DND-41 (cell line): ENCODE measurements at regions not wholly inside any gene's neighbourhood (a gene's known extent, or its start where the extent isn't known, plus 50 kb on each side); places are given as distances from the start of the nearest gene placed in this dataset.

Experiments used
- ATAC-seq: fragments of 200-7000 bp; cut with Tn5 transposase; 3 replicates; pipeline ENCODE4 v1.9.1; 2021; ENCODE audit warnings: low read depth; ENCODE audit not compliant: insufficient read depth
- DNase-seq: peaks from one replicate; pipeline ENCODE4 v3.0.0-alpha.2; 2020
- H2AFZ ChIP-seq: 2 replicates; pipeline ENCODE4 v1.6.0; 2012; ENCODE audit warnings: low read depth, low read length
- H3K27ac ChIP-seq: 2 replicates; pipeline ENCODE4 v1.5.1; 2012; ENCODE audit warnings: low read length, inconsistent platforms
- H3K27me3 ChIP-seq: fragments of 200-600 bp; sonication (generic); 2 replicates; pipeline ENCODE4 v1.6.0; 2012; ENCODE audit warnings: low read length, mild to moderate bottlenecking, inconsistent platforms; ENCODE audit not compliant: insufficient read depth, poor library complexity
- H3K36me3 ChIP-seq: 2 replicates; pipeline ENCODE4 v1.5.1; 2012; ENCODE audit warnings: low read length, inconsistent platforms; ENCODE audit not compliant: insufficient read depth
- H3K4me1 ChIP-seq: 2 replicates; pipeline ENCODE4 v1.5.1; 2012; ENCODE audit warnings: mild to moderate bottlenecking, low read length; ENCODE audit not compliant: insufficient read depth
- H3K4me2 ChIP-seq: 2 replicates; pipeline ENCODE4 v1.6.0; 2012; ENCODE audit warnings: mild to moderate bottlenecking, moderate library complexity, low read length, inconsistent platforms; ENCODE audit not compliant: insufficient read depth
- H3K4me3 ChIP-seq, 2 experiments: fragments of 200-600 bp in 1 of 2; shearing (Covaris generic) in 1 of 2; 2 replicates each; pipeline ENCODE4 v1.5.1; 2012 to 2016; ENCODE audit warnings: inconsistent platforms in 2 of 2, low read length in 2 of 2, mild to moderate bottlenecking in 2 of 2, low read depth in 1 of 2, moderate library complexity in 1 of 2
- H3K79me2 ChIP-seq: 2 replicates; pipeline ENCODE4 v1.6.0; 2012; ENCODE audit warnings: low read length, inconsistent platforms; ENCODE audit not compliant: insufficient read depth
- H3K9ac ChIP-seq: 2 replicates; pipeline ENCODE4 v1.6.0; 2012; ENCODE audit warnings: low read depth, mild to moderate bottlenecking, inconsistent platforms, low read length, moderate library complexity
- H3K9me3 ChIP-seq: 2 replicates; pipeline ENCODE4 v1.5.1; 2012; ENCODE audit warnings: low read length, moderate library complexity, mild to moderate bottlenecking, inconsistent platforms; ENCODE audit not compliant: insufficient read depth, severe bottlenecking
- H4K20me1 ChIP-seq: 2 replicates; pipeline ENCODE4 v1.6.0; 2012; ENCODE audit warnings: low read length; ENCODE audit not compliant: insufficient read depth
- EZH2 ChIP-seq: IDR thresholded peaks from 3 replicates; pipeline ENCODE4 v1.6.1; 2012; ENCODE audit warnings: borderline replicate concordance, low read depth, mild to moderate bottlenecking, moderate library complexity, low read length, inconsistent platforms; ENCODE audit not compliant: severe bottlenecking
- TF ChIP-seq, protein P1 (sequence below): IDR thresholded peaks from 2 replicates; pipeline ENCODE4 v1.5.1; 2012; ENCODE audit warnings: borderline replicate concordance, low read length, moderate library complexity, mild to moderate bottlenecking; ENCODE audit not compliant: poor library complexity, severe bottlenecking; ENCODE audit errors: extremely low read depth

DNA sequence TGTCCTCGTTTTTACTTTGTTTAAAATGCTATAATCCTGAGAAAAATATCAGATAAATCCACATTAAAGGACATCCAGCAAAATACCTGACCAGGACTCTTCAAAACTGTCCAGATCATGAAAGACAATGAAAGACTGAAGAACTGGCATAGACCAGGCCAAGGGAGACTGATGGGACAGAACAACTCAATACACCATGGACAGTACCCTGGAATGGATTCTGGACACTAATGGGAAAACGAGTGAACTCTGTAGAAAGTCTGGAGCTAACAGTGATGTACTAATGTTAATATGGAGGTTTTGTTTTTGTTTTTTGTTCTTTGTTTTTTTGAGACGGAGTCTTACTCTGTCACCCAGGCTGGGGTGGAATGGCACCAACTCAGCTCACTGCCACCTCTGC, 461.4 kb downstream of the CD83 start:
- Histone ChIP-seq H2AFZ (no peak overlapping the region), H3K4me3 (no peak overlapping the region), H3K9me3 (no peaks in the 10 kb centered on the region), H4K20me1 (no peaks in the 10 kb centered on the region), H3K4me2 (no peak overlapping the region), H3K79me2 (no peaks in the 10 kb centered on the region), H3K36me3 (no peaks in the 10 kb centered on the region), H3K27me3 (no peaks in the 10 kb centered on the region), H3K27ac (no peak overlapping the region), H3K9ac (no peak overlapping the region), H3K4me1 (no peaks in the 10 kb centered on the region)
- no peak for ATAC-seq
- no peak for DNase-seq
- no peak for TF ChIP-seq EZH2
- TF ChIP-seq, protein P1, sequence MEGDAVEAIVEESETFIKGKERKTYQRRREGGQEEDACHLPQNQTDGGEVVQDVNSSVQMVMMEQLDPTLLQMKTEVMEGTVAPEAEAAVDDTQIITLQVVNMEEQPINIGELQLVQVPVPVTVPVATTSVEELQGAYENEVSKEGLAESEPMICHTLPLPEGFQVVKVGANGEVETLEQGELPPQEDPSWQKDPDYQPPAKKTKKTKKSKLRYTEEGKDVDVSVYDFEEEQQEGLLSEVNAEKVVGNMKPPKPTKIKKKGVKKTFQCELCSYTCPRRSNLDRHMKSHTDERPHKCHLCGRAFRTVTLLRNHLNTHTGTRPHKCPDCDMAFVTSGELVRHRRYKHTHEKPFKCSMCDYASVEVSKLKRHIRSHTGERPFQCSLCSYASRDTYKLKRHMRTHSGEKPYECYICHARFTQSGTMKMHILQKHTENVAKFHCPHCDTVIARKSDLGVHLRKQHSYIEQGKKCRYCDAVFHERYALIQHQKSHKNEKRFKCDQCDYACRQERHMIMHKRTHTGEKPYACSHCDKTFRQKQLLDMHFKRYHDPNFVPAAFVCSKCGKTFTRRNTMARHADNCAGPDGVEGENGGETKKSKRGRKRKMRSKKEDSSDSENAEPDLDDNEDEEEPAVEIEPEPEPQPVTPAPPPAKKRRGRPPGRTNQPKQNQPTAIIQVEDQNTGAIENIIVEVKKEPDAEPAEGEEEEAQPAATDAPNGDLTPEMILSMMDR, result no peak

DNA sequence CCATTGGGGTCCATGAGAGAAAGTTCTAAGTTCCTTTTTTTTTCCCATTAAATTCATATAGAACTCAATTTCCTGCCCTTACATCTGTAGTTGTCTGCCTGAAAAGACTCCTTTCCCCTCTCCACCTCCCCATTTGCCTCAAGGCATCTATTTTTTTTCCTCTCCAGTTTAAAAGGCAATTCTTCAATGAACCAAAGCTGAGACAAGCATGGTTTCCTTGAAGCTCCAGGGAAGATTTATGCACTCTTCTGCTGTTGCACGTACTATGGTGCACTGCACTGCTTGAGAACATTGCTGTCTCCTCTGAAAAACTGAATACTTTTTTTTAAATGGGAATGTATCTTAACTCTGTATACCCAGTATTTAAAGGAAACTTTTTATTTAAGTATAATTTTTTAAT, 465.2 kb downstream of the CD83 start:
- Histone ChIP-seq H2AFZ (no peak overlapping the region), H4K20me1 (no peaks in the 10 kb centered on the region), H3K27me3 (no peaks in the 10 kb centered on the region), H3K4me2 (no peak overlapping the region), H3K4me3 (no peak overlapping the region), H3K9me3 (no peaks in the 10 kb centered on the region), H3K79me2 (no peaks in the 10 kb centered on the region), H3K27ac (no peak overlapping the region), H3K4me1 (no peaks in the 10 kb centered on the region), H3K9ac (no peak overlapping the region), H3K36me3 (no peaks in the 10 kb centered on the region)
- ATAC-seq (no peak), DNase-seq (no peak)
- TF ChIP-seq, protein P1, result no peak
- no peak for TF ChIP-seq EZH2

DNA sequence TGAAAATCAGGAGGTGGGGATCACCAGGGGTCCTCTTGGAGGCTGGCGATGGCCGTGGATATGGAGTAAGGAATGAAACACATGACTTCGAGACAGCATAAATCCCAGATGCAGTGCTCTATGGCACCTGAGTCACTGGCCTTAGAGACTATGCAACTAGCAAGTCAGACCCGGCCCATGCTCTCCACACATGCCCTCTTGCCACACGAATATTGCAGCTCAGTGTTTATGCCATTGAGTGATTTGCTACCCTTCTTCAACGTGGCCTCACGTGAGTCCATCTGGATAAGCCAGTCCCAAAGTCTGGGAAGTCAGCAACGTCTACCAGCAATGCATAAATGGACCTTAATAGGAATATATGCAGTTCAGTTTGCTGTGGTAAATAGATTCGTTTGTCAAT, 466.3 kb downstream of the CD83 start:
- ATAC-seq, result no peak

More for the DNA sequence above, 466.3 kb downstream of the CD83 start:
- H3K9me3 ChIP-seq, result no peaks in the 10 kb centered on the region
- no peak overlapping the region for H3K4me3 ChIP-seq
- no peaks in the 10 kb centered on the region for H3K79me2 ChIP-seq
- no peak overlapping the region for H3K4me2 ChIP-seq
- TF ChIP-seq, protein P1, result no peak
- TF ChIP-seq EZH2, result no peak
- no peaks in the 10 kb centered on the region for H3K27me3 ChIP-seq
- H3K9ac ChIP-seq, result no peak overlapping the region
- H3K4me1 ChIP-seq, result no peaks in the 10 kb centered on the region
- no peaks in the 10 kb centered on the region for H3K36me3 ChIP-seq
- no peak for DNase-seq
- H4K20me1 ChIP-seq, result no peaks in the 10 kb centered on the region
- no peak overlapping the region for H3K27ac ChIP-seq
- H2AFZ ChIP-seq, result no peak overlapping the region
